H9 (cell line): ENCODE measurements at regions not wholly inside any gene's neighbourhood (a gene's known extent, or its start where the extent isn't known, plus 50 kb on each side); places are given as distances from the start of the nearest gene placed in this dataset.

Source experiments
- DNase-seq: peaks from one replicate; pipeline ENCODE4 v3.0.0-alpha.2; 2017
- H2AFZ ChIP-seq: one replicate; pipeline ENCODE4 v1.6.1; 2013; ENCODE audit warnings: mild to moderate bottlenecking, low read length, control low read depth, moderate library complexity
- H2AK5ac ChIP-seq: 2 replicates; pipeline ENCODE4 v1.6.1; 2013; ENCODE audit warnings: low read length, control low read depth, mixed read lengths; ENCODE audit not compliant: insufficient read length
- H2BK120ac ChIP-seq: one replicate; pipeline ENCODE4 v1.6.1; 2013; ENCODE audit warnings: low read depth, mild to moderate bottlenecking, low read length, control low read depth, inconsistent platforms; ENCODE audit not compliant: poor library complexity, severe bottlenecking
- H2BK12ac ChIP-seq: 2 replicates; pipeline ENCODE4 v1.6.1; 2013; ENCODE audit warnings: low read length, control low read depth, mixed read lengths, low read depth; ENCODE audit not compliant: insufficient read length
- H2BK15ac ChIP-seq: 2 replicates; pipeline ENCODE4 v1.6.1; 2013; ENCODE audit warnings: low read depth, low read length, control low read depth
- H2BK20ac ChIP-seq: one replicate; pipeline ENCODE4 v1.6.1; 2013; ENCODE audit warnings: low read depth, mild to moderate bottlenecking, low read length, control low read depth, inconsistent platforms; ENCODE audit not compliant: poor library complexity, severe bottlenecking
- H2BK5ac ChIP-seq: 2 replicates; pipeline ENCODE4 v1.6.1; 2013; ENCODE audit warnings: low read length, control low read depth, mixed read lengths; ENCODE audit not compliant: insufficient read length
- H3K14ac ChIP-seq: 2 replicates; pipeline ENCODE4 v1.6.1; 2013; ENCODE audit warnings: low read length, control low read depth; ENCODE audit not compliant: insufficient read depth
- H3K18ac ChIP-seq: 2 replicates; pipeline ENCODE4 v1.6.1; 2013; ENCODE audit warnings: low read depth, mild to moderate bottlenecking, mixed read lengths, low read length, control low read depth; ENCODE audit not compliant: insufficient read length
- H3K23ac ChIP-seq: 2 replicates; pipeline ENCODE4 v1.6.1; 2013; ENCODE audit warnings: low read length, control low read depth, mixed read lengths, low read depth; ENCODE audit not compliant: insufficient read length
- H3K23me2 ChIP-seq: 2 replicates; pipeline ENCODE4 v1.6.1; 2013; ENCODE audit warnings: low read depth, mild to moderate bottlenecking, mixed read lengths, low read length, control low read depth; ENCODE audit not compliant: insufficient read length, poor library complexity, severe bottlenecking
- H3K27ac ChIP-seq: 2 replicates; pipeline ENCODE4 v1.5.1; 2013; ENCODE audit warnings: low read length, control low read depth, mixed read lengths, low read depth; ENCODE audit not compliant: insufficient read length
- H3K27me3 ChIP-seq: 2 replicates; pipeline ENCODE4 v1.6.1; 2013; ENCODE audit warnings: low read length, control low read depth, inconsistent platforms; ENCODE audit not compliant: insufficient read depth
- H3K4ac ChIP-seq: 2 replicates; pipeline ENCODE4 v1.6.1; 2013; ENCODE audit warnings: low read depth, mild to moderate bottlenecking, control low read depth, inconsistent platforms, low read length, moderate library complexity
- H3K4me1 ChIP-seq: 2 replicates; pipeline ENCODE4 v1.6.1; 2013; ENCODE audit warnings: low read length, control low read depth, inconsistent platforms; ENCODE audit not compliant: insufficient read depth
- H3K4me2 ChIP-seq: 2 replicates; pipeline ENCODE4 v1.6.1; 2013; ENCODE audit warnings: low read length, control low read depth, mixed read lengths; ENCODE audit not compliant: insufficient read length, insufficient read depth
- H3K56ac ChIP-seq: 2 replicates; pipeline ENCODE4 v1.6.1; 2013; ENCODE audit warnings: low read depth, mild to moderate bottlenecking, mixed read lengths, low read length, control low read depth; ENCODE audit not compliant: insufficient read length
- H3K79me1 ChIP-seq: 2 replicates; pipeline ENCODE4 v1.6.1; 2013; ENCODE audit warnings: low read depth, mild to moderate bottlenecking, moderate library complexity, low read length, control low read depth, inconsistent platforms; ENCODE audit not compliant: insufficient read depth, poor library complexity, severe bottlenecking
- H3K79me2 ChIP-seq: 2 replicates; pipeline ENCODE4 v1.6.1; 2013; ENCODE audit warnings: low read length, control low read depth, inconsistent platforms; ENCODE audit not compliant: insufficient read depth
- H3K9ac ChIP-seq: 2 replicates; pipeline ENCODE4 v1.6.1; 2013; ENCODE audit warnings: low read length, control low read depth, mixed read lengths; ENCODE audit not compliant: insufficient read length; ENCODE audit errors: extremely low read depth
- H3K9me3 ChIP-seq: one replicate; pipeline ENCODE4 v1.6.1; 2013; ENCODE audit warnings: low read depth, low read length, inconsistent platforms; ENCODE audit not compliant: control insufficient read depth
- H3T11ph ChIP-seq: one replicate; pipeline ENCODE4 v1.6.1; 2013; ENCODE audit warnings: mild to moderate bottlenecking, low read length, control low read depth, inconsistent platforms
- H4K20me1 ChIP-seq: one replicate; pipeline ENCODE4 v1.6.1; 2013; ENCODE audit not compliant: control insufficient read depth, insufficient read length, insufficient read depth
- H4K5ac ChIP-seq: 2 replicates; pipeline ENCODE4 v1.6.1; 2013; ENCODE audit warnings: low read depth, mild to moderate bottlenecking, mixed read lengths, low read length, control low read depth; ENCODE audit not compliant: insufficient read length
- H4K8ac ChIP-seq: replicated peaks from 2 replicates; pipeline ENCODE4 v1.6.1; 2013; ENCODE audit warnings: low read length, control low read depth, mixed read lengths, low read depth; ENCODE audit not compliant: insufficient read length
- H4K91ac ChIP-seq: 2 replicates; pipeline ENCODE4 v1.6.1; 2013; ENCODE audit warnings: low read depth, mild to moderate bottlenecking, moderate library complexity, mixed read lengths, low read length, control low read depth; ENCODE audit not compliant: insufficient read length
- H3K27ac Mint-ChIP-seq, 3 experiments: 2 replicates in 2 of 3; 3 replicates in 1 of 3; pipeline ENCODE4 v1.8.0; 2020 to 2021; ENCODE audit warnings: mixed read lengths in 3 of 3, mild to moderate bottlenecking in 1 of 3, moderate library complexity in 1 of 3
- H3K27me3 Mint-ChIP-seq: 2 replicates; pipeline ENCODE4 v1.8.0; 2021; ENCODE audit warnings: low read depth, mild to moderate bottlenecking, moderate library complexity, mixed read lengths
- H3K36me3 Mint-ChIP-seq, 3 experiments: 2 replicates in 2 of 3; 3 replicates in 1 of 3; pipeline ENCODE4 v1.8.0; 2020 to 2021; ENCODE audit warnings: low read depth in 3 of 3, mixed read lengths in 3 of 3; ENCODE audit not compliant: insufficient read depth in 1 of 3
- H3K4me1 Mint-ChIP-seq, 2 experiments: 2 replicates each; pipeline ENCODE4 v1.8.0; 2020; ENCODE audit warnings: mixed read lengths in 2 of 2
- H3K4me3 Mint-ChIP-seq, 2 experiments: 2 replicates in 1 of 2; 3 replicates in 1 of 2; pipeline ENCODE4 v1.8.0; 2020 to 2021; ENCODE audit warnings: mild to moderate bottlenecking in 2 of 2, mixed read lengths in 2 of 2, moderate library complexity in 1 of 2
- H3K9me3 Mint-ChIP-seq, 2 experiments: 2 replicates in 1 of 2; 3 replicates in 1 of 2; pipeline ENCODE4 v1.8.0; 2020; ENCODE audit warnings: mild to moderate bottlenecking in 2 of 2, mixed read lengths in 2 of 2, moderate library complexity in 1 of 2
- WGBS: extraction: QIAGEN DNeasy Blood & Tissue Kit; methylation state at CpG from one replicate; pipeline ENCODE4 v1.1.7; 2013; ENCODE audit warnings: missing lambda C conversion rate, low lambda C conversion rate, mixed read lengths; ENCODE audit not compliant: insufficient read length; ENCODE audit errors: extremely low coverage; 5-methylcytosine and 5-hydroxymethylcytosine counted together
- TF ChIP-seq, protein P1 (sequence below): fragments of 200-600 bp; sonication (generic); conservative IDR thresholded peaks from 3 replicates; pipeline ENCODE4 v1.8.0; 2021; ENCODE audit warnings: antibody characterized with exemption, mild to moderate bottlenecking

GRCh38 chr7:3218411-3219225 is 82.4 kb upstream of the SDK1 start:
- Histone ChIP-seq H3K18ac (no peak overlapping the region), H4K20me1 (no peaks in the 10 kb centered on the region), H3K4ac (no peak overlapping the region), H2BK12ac (no peak overlapping the region), H2BK20ac (no peak overlapping the region), H2BK15ac (no peak overlapping the region), H3K14ac (no peak overlapping the region), H2AK5ac (no peak overlapping the region), H3K4me2 (no peak overlapping the region), H4K91ac (no peak overlapping the region), H3K9ac (no peak overlapping the region), H3K27me3 (no peaks in the 10 kb centered on the region), H2BK5ac (no peak overlapping the region), H3K23me2 (no peaks in the 10 kb centered on the region), H4K5ac (no peak overlapping the region), H2BK120ac (no peak overlapping the region), H3K56ac (no peak overlapping the region), H3K9me3 (no peaks in the 10 kb centered on the region), H3T11ph (no peak overlapping the region), H2AFZ (no peak overlapping the region), H3K79me1 (no peaks in the 10 kb centered on the region), H3K4me1 (no peaks in the 10 kb centered on the region), H3K23ac (no peak overlapping the region), H4K8ac (no peak overlapping the region), H3K79me2 (no peaks in the 10 kb centered on the region), H3K27ac (no peak overlapping the region)
- H3K9me3 Mint-ChIP-seq = no peaks in the 10 kb centered on the region
- no peak overlapping the region for H3K27ac Mint-ChIP-seq
- no peak for DNase-seq
- H3K27me3 Mint-ChIP-seq = no peaks in the 10 kb centered on the region
- H3K36me3 Mint-ChIP-seq = no peaks in the 10 kb centered on the region
- no peak overlapping the region for H3K4me3 Mint-ChIP-seq
- peaks cover 11% of the 10 kb centered on the region in 2 experiments for H3K4me1 Mint-ChIP-seq
- TF ChIP-seq, protein P1, sequence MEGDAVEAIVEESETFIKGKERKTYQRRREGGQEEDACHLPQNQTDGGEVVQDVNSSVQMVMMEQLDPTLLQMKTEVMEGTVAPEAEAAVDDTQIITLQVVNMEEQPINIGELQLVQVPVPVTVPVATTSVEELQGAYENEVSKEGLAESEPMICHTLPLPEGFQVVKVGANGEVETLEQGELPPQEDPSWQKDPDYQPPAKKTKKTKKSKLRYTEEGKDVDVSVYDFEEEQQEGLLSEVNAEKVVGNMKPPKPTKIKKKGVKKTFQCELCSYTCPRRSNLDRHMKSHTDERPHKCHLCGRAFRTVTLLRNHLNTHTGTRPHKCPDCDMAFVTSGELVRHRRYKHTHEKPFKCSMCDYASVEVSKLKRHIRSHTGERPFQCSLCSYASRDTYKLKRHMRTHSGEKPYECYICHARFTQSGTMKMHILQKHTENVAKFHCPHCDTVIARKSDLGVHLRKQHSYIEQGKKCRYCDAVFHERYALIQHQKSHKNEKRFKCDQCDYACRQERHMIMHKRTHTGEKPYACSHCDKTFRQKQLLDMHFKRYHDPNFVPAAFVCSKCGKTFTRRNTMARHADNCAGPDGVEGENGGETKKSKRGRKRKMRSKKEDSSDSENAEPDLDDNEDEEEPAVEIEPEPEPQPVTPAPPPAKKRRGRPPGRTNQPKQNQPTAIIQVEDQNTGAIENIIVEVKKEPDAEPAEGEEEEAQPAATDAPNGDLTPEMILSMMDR = no peak
- WGBS = no CpG with 5 or more reads among the region's 10 CpGs
